ENCODE measurements at regions not wholly inside any gene's neighbourhood (a gene's known extent, or its start where the extent isn't known, plus 50 kb on each side); places are given as distances from the start of the nearest gene placed in this dataset.
A peak's percentile ranks its signal among the peaks of the same experiment; 100 is the strongest.

DNA sequence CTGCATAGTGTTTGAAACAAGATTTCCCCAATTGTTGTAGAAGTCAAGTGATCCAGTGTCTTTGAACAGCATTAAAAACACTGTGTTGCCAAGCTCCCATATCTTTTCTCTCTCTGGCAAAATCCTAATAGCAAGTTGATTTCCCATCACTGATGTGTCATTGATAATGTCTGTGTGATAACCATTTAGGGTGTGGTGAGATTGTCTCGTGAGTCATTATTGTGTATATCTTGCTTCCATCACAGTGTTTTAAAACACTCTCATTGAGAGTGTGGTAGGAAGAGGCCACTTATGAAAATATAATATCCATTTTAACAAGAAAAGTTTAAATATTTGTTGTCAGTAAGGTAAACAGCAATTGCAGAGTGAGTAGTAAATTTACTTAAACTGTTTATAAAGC is 74.7 kb downstream of the PRORP start:
- Histone ChIP-seq H3K27ac (peak overlapping the region; percentile 71), H3K27me3 (replicated peaks) (no peaks in the 10 kb centered on the region), H3K36me3 (replicated peaks) (peaks cover under 1% of the 10 kb centered on the region), H3K4me3 (ENCODE audit: low read depth, low read length) (no peak overlapping the region)
- TF ChIP-seq, protein P1, sequence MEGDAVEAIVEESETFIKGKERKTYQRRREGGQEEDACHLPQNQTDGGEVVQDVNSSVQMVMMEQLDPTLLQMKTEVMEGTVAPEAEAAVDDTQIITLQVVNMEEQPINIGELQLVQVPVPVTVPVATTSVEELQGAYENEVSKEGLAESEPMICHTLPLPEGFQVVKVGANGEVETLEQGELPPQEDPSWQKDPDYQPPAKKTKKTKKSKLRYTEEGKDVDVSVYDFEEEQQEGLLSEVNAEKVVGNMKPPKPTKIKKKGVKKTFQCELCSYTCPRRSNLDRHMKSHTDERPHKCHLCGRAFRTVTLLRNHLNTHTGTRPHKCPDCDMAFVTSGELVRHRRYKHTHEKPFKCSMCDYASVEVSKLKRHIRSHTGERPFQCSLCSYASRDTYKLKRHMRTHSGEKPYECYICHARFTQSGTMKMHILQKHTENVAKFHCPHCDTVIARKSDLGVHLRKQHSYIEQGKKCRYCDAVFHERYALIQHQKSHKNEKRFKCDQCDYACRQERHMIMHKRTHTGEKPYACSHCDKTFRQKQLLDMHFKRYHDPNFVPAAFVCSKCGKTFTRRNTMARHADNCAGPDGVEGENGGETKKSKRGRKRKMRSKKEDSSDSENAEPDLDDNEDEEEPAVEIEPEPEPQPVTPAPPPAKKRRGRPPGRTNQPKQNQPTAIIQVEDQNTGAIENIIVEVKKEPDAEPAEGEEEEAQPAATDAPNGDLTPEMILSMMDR (IDR thresholded peaks at IDR 0.05; ENCODE audit: low read depth, low read length, missing control alignments): no peak
- in situ Hi-C loops (cut with HindIII; ENCODE audit: low pct_ligation_motif_present, low sequenced_read_pairs): no loop called here
- peak; percentile 71 for DNase-seq

DNA sequence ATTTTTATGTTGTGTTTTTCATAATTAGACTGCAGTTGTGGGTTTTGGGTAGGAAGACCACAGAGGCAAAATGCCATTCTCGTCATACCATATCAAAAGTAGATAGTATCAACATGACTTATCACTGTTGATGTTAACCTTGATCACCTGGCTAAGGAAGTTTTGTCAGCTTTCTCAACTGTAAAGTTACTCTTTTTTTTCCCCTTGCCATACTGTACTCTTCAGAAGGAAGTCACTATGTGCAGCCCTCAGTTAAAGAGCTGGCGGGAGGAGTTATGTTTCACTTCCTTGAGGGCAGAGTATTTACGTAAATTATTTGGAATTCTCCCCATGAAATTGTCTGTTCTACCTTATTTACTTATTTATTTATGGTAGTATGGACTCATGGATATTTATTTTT is 78.7 kb downstream of the PRORP start:
- no peaks in the 10 kb centered on the region for H3K27me3 ChIP-seq (replicated peaks)
- H3K27ac ChIP-seq: no peak overlapping the region
- no peak overlapping the region for H3K4me3 ChIP-seq (ENCODE audit: low read depth, low read length)
- H3K36me3 ChIP-seq (replicated peaks): no peaks in the 10 kb centered on the region
- DNase-seq: no peak
- TF ChIP-seq, protein P1 (IDR thresholded peaks at IDR 0.05; ENCODE audit: low read depth, low read length, missing control alignments): no peak
- in situ Hi-C loops (cut with HindIII; ENCODE audit: low pct_ligation_motif_present, low sequenced_read_pairs): no loop called here

DNA sequence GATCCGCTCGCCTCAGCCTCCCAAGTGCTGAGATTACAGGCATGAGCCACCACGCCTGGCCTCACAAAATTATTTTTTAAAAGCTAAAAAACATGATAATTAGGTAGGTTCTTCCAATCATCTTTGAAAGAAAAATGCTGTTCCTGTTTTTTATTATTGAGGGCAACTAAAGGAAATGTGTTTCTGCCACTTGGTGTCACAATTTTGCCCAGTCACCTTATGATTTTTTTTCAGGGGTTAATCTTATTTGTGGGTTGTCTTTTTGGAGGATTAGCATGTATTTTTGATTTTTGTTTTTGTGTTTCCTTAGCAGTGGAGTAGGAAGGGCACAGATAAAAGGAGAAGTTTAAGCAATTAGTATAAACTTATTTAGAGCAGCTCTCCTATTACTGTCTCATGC is 79.8 kb downstream of the PRORP start:
- TF ChIP-seq, protein P1 (IDR thresholded peaks at IDR 0.05; ENCODE audit: low read depth, low read length, missing control alignments): no peak
- H3K27ac ChIP-seq: no peak overlapping the region
- in situ Hi-C loops (cut with HindIII; ENCODE audit: low pct_ligation_motif_present, low sequenced_read_pairs): no loop called here

DNA sequence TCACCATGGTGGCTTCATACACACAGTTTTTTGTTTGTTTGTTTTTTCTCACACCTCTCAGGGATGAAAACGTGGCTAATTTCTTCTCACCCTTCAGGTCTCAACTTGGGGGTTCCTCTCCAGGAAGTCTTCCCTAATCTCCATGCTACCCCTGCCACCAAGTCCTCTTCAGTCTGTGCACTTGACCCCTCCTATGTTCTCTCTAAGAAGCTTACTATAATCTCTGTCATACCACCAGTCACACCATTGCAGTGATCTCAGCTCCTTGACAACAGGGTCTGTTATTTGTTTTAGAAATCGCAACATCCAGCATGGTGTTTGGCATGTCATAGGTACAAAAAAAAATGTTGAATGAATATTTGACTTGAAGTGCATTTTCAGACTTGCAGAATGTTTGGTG is 83.4 kb downstream of the PRORP start:
- no peak overlapping the region for H3K27ac ChIP-seq
- no peak for DNase-seq
- no peaks in the 10 kb centered on the region for H3K27me3 ChIP-seq (replicated peaks)
- H3K4me3 ChIP-seq (ENCODE audit: low read depth, low read length): no peak overlapping the region
- in situ Hi-C loops (cut with HindIII; ENCODE audit: low pct_ligation_motif_present, low sequenced_read_pairs): no loop called here
- TF ChIP-seq, protein P1 (IDR thresholded peaks at IDR 0.05; ENCODE audit: low read depth, low read length, missing control alignments): no peak
- no peaks in the 10 kb centered on the region for H3K36me3 ChIP-seq (replicated peaks)

More for the DNA sequence above, 79.8 kb downstream of the PRORP start:
- H3K4me3 ChIP-seq (ENCODE audit: low read depth, low read length): no peak overlapping the region
- H3K36me3 ChIP-seq (replicated peaks): no peaks in the 10 kb centered on the region
- DNase-seq: no peak
- no peaks in the 10 kb centered on the region for H3K27me3 ChIP-seq (replicated peaks)

DNA sequence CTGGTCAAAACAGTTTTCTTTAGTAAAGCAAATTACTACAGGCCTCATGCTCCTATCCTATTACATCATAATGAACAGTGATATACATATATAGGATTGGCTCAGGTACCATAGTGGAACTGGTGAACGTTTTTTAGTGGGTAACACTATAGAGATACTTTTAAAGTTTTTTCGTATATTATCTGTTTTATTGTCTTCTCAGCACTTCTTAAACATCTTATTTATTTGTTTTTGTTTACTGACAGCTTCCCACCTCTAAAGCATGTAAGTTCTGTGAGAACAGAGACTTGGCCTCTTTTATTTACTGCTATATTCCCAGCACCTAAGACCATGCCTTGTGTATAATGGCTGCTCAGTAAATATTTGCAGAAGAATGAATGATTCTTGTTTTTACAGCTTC is 81.1 kb upstream of the PSMA6 start:
- DNase-seq: no peak
- TF ChIP-seq, protein P1 (IDR thresholded peaks at IDR 0.05; ENCODE audit: low read depth, low read length, missing control alignments): no peak
- Histone ChIP-seq H3K27me3 (replicated peaks) (no peaks in the 10 kb centered on the region), H3K4me3 (ENCODE audit: low read depth, low read length) (no peak overlapping the region), H3K36me3 (replicated peaks) (no peaks in the 10 kb centered on the region), H3K27ac (no peak overlapping the region)
- in situ Hi-C loops (cut with HindIII; ENCODE audit: low pct_ligation_motif_present, low sequenced_read_pairs): no loop called here

DNA sequence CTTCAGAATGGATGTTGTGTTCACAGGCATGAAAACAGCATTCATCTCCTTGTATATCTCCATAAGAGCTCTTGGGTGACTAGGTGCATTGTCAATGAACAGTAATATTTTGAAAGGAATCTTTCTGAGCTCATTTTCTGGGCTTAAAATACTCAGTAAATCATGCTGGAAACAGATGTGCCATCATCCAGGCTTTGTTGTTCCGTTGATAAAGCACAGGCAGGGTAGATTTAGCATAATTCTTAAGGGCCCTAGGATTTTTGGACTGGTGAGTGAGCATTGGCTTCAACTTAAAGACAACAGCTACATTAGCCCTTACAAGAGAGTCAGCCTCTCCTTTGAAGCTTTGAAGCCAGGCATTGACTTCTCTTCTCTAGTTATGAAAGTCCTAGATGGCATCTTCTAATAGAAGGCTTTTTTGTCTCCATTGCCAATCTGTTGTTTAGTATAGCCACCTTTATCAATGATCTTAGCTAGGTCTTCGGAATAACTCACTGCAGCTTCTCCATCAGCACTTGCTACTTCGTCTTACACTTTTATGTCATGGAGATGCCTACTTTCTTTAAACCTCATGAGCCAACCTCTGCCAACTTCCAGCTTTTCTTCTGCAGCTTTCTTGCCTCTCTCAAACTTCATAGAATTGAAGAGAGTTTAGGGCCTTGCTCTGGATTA is 79.6 kb upstream of the PSMA6 start:
- no peak for DNase-seq
- Histone ChIP-seq H3K27ac (no peak overlapping the region), H3K27me3 (replicated peaks) (no peaks in the 10 kb centered on the region), H3K4me3 (ENCODE audit: low read depth, low read length) (no peak overlapping the region), H3K36me3 (replicated peaks) (no peaks in the 10 kb centered on the region)
- TF ChIP-seq, protein P1 (IDR thresholded peaks at IDR 0.05; ENCODE audit: low read depth, low read length, missing control alignments): no peak
- in situ Hi-C loops (cut with HindIII; ENCODE audit: low pct_ligation_motif_present, low sequenced_read_pairs): no loop called here

All from brain microvascular endothelial cell (primary cell).